ENCODE measurements at regions not wholly inside any gene's neighbourhood (a gene's known extent, or its start where the extent isn't known, plus 50 kb on each side); places are given as distances from the start of the nearest gene placed in this dataset.

DNA sequence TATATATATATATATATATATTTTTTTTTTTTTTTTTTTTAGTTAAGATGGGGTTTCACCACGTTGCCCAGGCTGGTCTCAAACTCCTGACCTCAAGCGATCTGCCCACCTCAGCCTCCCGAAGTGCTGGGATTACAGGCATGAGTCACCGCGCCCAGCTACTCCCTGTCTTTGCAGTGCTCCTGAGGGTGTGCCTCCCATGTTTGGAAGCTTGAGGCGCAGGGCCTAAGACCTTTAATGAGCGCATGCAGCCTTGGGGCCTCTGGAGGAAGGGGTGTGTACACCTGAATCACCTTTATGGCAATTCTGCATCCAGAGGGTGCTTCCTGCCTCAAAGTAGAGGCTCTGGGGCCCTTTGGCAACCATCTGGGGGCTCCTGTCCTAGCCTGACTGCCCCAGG lies 219.4 kb upstream of the CIBAR2 start:
- in situ Hi-C loops (cut with HindIII; ENCODE audit: low pct_ligation_motif_present, low sequenced_read_pairs), result no loop called here
- DNase-seq, result no peak
- Histone ChIP-seq H3K36me3 (replicated peaks) (no peaks in the 10 kb centered on the region), H3K27ac (no peak overlapping the region), H3K27me3 (replicated peaks) (no peaks in the 10 kb centered on the region), H3K4me3 (ENCODE audit: low read depth, low read length) (no peak overlapping the region)
- TF ChIP-seq CTCF (IDR thresholded peaks at IDR 0.05; ENCODE audit: low read depth, low read length, missing control alignments), result no peak

DNA sequence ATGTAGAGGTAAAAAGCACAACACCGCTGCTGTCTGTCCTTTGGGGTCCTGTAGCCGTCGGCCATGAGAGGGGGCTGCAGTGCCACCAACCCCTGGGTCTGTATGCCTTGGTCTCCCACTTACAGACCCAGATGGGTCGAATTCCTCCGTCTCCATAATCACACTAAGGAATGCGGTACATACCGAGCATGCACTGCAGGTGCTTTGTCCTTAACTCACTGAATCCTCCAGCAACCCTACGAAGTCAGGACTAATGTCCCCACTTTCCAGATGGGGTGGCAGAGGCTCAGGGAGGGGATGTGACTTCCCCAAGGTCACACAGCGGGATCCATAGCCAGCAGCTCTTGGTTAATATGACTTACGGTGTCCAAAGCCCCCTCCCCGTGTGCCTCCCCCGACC lies 219.9 kb upstream of the CIBAR2 start:
- in situ Hi-C loops (cut with HindIII; ENCODE audit: low pct_ligation_motif_present, low sequenced_read_pairs), result no loop called here
- no peak for DNase-seq

DNA sequence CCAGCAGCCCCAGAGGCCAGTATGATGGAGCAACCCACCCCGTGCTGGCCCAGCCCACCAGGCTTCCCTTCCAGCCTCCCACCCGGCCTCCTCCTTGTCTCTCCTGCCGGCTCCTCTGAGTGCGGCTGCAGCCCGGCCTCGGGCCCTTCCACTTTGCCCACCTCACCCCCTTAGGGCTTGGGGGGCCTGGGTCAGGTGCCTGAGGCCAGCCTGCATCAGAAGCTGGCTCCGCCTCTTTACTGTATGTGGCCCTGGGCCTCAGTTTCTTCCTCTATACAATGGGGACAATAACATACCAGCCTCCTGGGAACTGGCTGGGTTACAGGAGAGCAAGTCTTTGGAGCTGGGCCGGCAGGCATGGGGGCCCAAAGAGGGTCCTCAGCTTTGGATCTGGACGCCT lies 221.1 kb upstream of the CIBAR2 start:
- TF ChIP-seq CTCF (IDR thresholded peaks at IDR 0.05; ENCODE audit: low read depth, low read length, missing control alignments), result no peak
- H3K36me3 ChIP-seq (replicated peaks), result no peaks in the 10 kb centered on the region
- no peak for DNase-seq
- H3K27ac ChIP-seq, result no peak overlapping the region
- in situ Hi-C loops (cut with HindIII; ENCODE audit: low pct_ligation_motif_present, low sequenced_read_pairs), result no loop called here
- H3K27me3 ChIP-seq (replicated peaks), result no peaks in the 10 kb centered on the region
- no peak overlapping the region for H3K4me3 ChIP-seq (ENCODE audit: low read depth, low read length)

More for the DNA sequence above, 219.9 kb upstream of the CIBAR2 start:
- Histone ChIP-seq H3K4me3 (ENCODE audit: low read depth, low read length) (no peak overlapping the region), H3K36me3 (replicated peaks) (no peaks in the 10 kb centered on the region), H3K27me3 (replicated peaks) (no peaks in the 10 kb centered on the region), H3K27ac (no peak overlapping the region)
- no peak for TF ChIP-seq CTCF (IDR thresholded peaks at IDR 0.05; ENCODE audit: low read depth, low read length, missing control alignments)

DNA sequence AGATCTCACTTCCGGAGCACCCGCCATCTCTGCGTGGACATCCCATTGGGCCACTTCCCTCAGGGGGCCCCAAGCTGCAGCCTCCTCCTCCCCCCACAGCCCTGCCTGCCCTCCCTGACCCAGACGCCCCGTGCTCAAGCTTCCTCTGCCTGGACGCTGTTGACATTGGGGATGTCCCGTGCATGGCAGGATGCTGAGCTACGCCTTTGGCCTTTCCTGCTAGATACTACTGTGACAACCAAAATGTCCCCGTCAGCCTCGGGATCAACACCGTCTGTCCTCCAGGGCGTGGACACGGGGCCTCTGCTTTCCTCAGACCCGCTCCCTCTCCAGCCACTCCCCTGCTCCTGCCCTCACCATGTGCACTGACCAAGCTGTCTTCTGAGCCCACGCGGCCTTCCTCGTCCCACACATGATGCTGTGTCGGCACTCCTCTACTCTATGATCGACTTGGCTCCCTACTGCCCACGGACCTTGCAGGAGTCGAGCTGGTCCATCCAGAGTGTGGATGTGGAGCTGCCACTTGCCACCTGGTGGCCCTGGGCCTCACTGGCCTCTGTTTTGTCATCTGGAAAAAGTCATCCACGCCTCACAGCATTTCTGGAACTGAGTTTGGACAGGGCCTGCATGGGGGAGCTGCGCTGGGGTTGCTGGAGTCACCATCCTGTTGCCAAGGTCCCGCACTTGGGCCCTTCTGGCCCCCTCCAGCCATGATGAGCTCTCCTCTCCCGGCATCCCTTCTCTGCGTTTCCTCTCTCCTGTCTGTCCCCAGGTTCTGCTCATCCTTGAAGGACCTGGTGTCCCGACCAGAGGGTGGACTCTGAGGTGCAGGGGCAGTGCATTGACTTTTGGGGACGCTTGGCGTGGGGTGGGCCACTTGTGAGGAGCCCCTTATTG lies 221.7 kb upstream of the CIBAR2 start:
- in situ Hi-C loops (cut with HindIII; ENCODE audit: low pct_ligation_motif_present, low sequenced_read_pairs), result no loop called here
- Histone ChIP-seq H3K27me3 (replicated peaks) (no peaks in the 10 kb centered on the region), H3K36me3 (replicated peaks) (no peaks in the 10 kb centered on the region), H3K4me3 (ENCODE audit: low read depth, low read length) (no peak overlapping the region), H3K27ac (no peak overlapping the region)
- no peak for TF ChIP-seq CTCF (IDR thresholded peaks at IDR 0.05; ENCODE audit: low read depth, low read length, missing control alignments)
- DNase-seq, result no peak

GRCh38 chr16:85334718-85335583 lies 222.7 kb upstream of the CIBAR2 start:
- DNase-seq, result no peak
- H3K4me3 ChIP-seq (ENCODE audit: low read depth, low read length), result no peak overlapping the region
- no peak overlapping the region for H3K27ac ChIP-seq
- no peaks in the 10 kb centered on the region for H3K36me3 ChIP-seq (replicated peaks)
- no peaks in the 10 kb centered on the region for H3K27me3 ChIP-seq (replicated peaks)
- TF ChIP-seq CTCF (IDR thresholded peaks at IDR 0.05; ENCODE audit: low read depth, low read length, missing control alignments), result no peak
- in situ Hi-C loops (cut with HindIII; ENCODE audit: low pct_ligation_motif_present, low sequenced_read_pairs), result no loop called here
